Left renal pelvis (tissue), 4 donors: ENCODE measurements at regions not wholly inside any gene's neighbourhood (a gene's known extent, or its start where the extent isn't known, plus 50 kb on each side); places are given as distances from the start of the nearest gene placed in this dataset.
"Not testable (repeated sequence)": the region's sequence is repeated elsewhere in the genome, so short reads cannot be mapped to it uniquely, and the experiment has no call there.

Experiments used
- DNase-seq, 4 donors: peaks; one replicate each; pipeline ENCODE4 v3.0.0-alpha.2; 2013; ENCODE audit warnings: low read depth in 4 of 4, low spot score in 3 of 4

DNA sequence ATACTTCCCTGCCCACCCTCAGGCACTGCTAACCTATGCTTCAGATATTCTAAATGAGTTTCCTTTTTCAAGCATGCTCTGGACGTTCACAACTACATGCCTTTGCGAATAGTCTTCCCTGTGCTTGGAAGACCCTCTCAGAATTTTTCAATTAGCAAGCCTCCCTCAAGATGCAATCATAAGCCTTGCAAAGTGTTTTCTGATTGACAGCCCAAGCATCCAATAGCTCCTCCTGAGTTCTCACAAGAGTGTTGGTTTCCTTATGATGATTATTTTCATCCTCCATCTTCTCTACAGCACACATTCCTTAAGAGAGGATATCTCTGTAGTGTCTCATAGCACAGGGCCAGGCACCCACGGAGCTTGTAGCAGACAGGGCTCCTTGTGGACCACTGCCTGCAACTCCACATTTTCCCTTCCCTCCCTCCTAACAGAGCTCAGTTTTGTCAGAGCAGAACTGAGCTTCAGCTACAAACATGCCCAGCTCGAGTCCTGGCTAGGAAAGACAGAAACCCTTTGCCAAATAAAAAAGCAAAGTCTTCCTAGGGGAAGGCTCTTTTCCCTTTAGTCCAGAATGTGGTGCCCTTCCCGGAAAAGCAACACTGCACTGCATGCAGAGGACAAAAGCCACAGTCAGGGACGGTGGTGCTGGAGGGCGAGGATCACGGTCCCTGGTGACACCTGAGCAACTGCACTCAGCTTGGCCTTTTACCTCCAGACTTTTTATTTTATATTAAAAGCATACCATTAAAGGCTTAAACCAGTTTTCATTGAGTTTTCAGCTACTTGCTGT is 819.8 kb upstream of the ID2 start:
- DNase-seq, result no peak

DNA sequence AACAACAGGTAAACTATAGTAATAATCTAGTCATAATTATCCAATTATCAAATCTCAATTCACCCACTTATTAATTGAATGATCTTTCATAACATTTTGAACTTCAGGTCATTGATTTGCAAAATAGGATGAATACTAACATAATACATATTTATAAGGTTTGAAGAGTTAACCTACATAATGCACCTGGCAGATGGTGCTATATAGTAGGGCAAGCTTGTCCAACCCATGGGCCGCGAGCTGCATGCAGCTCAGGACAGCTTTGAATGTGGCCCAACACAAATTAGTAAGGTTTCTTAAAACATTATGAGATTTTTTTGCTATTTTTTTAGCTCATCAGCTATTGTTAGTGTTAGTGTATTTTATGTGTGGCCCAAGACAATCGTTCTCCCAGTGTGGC is 815.8 kb upstream of the ID2 start:
- DNase-seq, result no peak

DNA sequence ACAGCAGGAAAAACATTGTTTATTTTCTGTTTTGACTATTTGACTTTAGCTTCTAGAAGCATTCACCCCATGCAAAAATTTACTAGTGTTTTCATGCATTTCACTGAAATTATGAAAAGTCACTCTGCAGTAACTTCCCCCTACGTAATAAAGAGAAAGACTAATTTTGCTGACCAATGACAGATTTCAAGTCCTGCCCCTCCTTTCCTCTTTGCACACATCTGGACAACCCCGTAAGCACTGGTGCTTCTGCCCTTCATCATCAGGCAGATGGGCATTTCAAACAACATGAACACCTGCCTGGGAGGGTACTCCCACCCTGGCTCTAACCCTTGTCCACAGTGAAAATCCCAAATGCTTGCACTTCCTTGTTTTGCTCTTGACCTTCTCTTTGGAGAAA is 815.0 kb upstream of the ID2 start:
- DNase-seq, result no peak

DNA sequence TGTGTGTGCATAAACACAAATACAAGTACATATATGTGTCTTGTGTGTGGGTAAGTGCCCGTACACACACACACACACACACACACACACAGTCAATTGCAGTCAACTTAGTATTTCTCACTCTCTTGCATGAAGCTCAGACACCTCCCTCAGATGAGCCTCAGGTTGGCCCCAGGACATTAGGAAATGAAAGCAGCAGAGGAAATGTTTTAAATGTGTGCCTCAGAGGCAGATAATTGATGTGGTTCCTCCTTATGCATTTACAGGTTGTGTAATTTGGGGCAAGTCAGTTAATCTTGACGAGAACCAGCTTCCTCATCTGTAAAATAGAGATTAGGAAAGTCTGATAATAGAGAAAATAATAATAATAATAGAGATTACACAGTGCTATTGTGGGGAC is 814.0 kb upstream of the ID2 start:
- no peak for DNase-seq

DNA sequence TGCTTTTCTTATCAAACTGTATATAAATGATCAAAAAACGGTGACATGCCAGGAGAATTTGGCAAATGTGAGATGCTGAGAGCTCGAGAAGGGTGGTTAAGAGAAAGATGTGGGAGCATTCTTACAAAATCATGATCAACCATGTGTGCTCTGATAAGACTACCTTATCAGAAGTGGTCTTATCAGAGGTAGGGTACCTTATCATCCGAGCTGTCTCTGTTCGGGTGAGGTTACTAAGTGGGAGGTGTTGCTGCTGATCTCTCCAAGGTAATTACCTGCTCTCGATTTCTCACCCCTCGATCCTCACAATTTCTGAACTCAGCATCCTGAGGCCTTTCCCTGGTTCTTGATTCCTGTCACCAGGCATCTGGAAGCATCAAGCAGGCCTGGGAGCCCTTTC is 813.0 kb upstream of the ID2 start:
- no peak for DNase-seq

DNA sequence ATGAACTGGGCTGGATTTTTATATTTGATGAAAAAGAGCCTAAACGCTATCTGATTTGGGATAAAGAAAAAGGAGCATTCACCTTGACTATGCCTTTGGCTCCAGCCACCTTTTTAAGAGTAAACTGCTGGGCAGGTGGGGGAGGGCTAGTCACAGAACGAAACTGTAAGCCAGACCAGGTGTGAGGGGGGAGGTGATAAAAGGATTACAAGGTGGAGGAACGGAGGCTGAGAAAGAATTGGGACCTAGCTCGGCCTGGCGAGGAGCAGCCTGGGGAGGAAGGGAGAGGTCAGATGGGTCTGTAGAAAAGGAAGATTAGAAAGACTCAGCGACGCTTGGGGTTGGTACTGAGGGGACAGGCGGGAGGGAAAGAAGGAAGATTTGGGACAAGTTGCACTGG is 805.4 kb upstream of the ID2 start:
- DNase-seq, result not testable (repeated sequence)

DNA sequence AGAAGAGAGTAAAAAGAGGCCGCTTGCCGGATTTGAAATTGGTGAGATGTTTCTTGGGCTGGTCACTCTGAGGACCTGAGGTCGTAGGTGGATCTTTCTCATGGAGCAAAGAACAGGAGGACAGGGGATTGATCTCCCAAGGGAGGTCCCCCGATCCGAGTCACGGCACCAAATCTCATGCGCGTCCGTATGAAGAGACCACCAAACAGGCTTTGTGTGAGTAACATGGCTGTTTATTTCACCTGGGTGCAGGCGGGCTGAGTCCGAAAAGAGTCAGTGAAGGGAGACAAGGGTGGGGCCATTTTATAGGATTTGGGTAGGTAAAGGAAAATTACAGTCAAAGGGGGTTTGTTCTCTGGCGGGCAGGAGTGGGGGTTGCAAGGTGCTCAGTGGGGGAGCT is 803.6 kb upstream of the ID2 start:
- not testable (repeated sequence) for DNase-seq

DNA sequence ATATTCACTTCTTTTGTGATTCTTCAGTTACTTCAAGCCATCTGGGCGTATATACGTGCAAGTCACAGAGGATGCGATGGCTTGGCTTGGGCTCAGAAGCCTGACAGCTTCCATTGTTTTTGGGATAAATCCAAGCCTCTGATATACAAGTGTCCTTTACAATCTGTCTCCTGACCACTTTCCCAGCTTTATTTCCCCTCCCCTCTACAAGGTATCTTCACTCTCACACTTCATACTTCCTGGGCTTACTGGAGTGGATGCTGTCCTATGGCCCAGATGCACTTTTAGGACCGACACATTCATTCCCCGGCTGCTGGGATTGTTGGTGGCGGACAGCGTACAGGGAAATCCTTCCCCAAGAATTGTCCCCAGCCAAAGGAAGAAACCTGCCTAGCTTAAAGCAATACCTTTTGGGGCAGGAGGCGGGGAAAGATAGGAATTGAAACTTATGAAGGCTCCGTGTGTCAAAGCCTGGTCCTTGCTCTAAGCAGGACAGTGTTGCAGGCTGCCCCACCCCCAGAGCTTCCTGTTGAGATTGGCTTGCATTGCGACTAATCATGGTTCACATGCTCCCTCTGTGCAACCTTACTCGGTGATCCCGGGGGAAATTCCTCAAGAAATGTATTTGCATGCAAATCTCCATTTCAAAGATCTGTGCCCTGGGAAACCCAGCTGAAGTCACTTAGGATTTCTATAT is 802.9 kb upstream of the ID2 start:
- no peak for DNase-seq

DNA sequence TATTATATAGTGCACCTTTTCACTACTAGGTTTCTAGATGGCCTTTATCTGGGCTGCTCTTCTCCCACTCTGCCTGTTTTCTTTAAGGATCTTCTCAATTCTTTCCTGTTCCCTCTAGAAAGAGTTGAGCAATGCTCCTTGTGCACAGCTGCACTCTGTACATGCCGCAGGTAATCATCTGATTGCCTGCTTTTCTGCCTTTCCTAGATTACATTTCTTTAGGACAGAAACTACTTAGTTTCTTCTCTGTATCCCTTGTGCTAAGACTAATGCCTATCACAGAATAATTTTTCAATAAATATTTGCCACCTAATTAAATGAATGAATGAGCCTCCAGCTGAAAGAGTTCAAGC is 802.4 kb upstream of the ID2 start:
- no peak for DNase-seq

DNA sequence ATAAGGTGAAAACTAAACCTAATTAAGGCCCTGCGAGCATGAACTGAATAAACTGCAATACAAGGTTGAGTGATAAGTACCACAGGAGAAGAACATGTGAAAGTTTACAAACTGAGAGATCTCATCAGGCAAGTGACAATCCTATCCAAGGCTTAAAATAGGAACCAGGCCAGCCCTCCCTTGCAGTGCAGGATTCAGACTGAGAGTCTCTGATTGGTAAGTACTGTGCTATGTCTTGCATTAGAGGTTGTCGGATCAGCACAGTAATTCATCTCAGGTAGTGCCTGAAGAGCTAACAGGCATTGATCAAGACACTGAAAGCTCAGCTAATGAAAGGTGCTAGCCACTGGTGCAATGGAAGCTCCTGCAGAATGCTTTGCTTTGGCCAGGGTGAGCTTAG is 801.7 kb upstream of the ID2 start:
- no peak for DNase-seq

DNA sequence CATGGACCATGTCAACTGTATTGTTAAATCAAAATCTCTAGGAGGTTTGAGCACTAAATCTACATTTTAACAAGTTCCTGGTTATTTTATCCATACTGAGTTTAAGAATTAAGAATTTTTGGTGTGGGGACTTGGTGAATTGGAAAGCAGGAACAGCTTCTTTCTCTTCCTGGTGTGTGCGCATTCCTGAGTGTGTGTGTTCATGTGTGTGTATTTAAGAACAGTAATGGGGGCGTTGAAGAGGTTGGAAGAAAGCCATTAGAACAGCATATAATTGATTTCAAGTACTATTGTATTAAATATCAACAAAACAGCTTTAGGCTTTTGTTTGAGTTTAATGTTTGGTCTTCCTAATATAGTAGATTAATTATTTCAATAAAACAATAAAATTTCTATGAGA is 801.3 kb upstream of the ID2 start:
- no peak for DNase-seq

DNA sequence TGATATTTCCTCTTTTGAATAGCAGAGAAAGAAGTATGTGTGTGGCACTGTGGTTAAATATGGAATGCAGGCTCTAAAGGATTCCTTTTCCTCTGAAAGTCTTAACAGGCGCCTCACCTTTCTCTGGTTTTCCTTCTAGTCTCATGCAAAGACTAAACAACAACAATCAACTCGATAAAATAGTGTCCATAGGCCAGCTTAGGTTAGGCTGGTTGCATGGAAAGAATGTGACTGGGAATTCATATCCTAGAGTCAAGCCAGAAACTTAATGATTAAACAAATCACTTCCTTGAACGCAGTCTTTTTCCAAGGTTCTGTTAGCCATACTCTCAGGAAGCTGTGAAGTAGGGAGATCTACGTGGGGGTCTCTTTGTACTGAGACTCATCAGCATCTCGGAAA is 800.8 kb upstream of the ID2 start:
- no peak for DNase-seq

DNA sequence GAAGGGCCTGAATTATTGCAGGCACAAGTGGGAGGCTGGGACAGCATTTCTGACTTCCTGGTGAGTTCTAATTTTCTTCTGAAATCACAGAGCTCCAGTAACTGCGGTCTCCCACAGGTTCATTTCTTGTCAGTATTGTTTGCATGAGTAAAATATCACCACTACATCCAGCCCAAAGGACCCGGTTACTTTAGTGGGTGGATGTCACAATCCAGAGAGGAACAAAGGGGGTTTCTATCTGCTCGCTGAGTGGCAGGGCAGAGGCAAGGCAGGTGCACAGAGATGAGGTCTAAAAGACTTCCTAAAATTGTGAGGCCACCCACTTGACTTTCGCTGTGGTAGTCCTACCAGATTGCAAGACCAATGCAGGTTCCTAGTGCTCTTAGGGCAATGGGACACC is 800.4 kb upstream of the ID2 start:
- DNase-seq, result no peak

DNA sequence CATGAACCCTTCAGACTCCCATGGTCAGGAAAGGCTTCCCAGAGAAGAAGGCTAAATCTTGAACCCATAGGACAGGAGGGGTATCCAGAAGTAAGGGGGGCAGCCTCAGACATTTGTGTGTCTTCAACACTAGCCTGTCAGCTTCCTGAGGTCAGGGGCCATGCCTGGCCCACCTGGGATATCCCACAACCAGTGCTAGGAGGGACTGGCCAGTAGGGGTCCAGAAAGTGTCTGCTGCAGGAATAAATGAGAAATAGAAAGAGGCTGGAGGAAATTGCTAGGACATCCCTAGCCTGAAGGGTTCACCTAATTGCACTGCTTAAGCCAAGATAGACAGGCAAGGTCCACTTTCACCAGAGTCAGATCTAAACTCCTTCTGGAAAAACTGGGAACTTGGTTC is 799.6 kb upstream of the ID2 start:
- no peak for DNase-seq

DNA sequence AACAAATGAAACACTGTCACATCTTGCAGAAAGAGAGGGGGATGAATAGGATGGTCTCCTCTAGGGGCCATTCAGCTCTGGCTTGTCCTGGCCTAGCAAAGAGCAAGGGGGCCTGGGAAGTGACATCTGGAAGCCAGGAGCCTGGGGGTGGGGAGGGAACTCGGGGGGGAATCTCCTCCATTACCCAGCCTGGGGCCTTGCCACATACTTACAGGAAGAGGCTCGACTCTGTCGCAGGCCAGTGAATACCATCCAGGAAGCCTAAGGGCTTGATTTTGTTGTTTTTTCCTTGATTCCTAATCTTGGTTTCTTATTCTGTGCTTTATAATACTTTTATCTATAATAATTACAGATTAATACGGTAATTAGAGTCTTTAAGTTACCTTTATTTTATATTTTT is 797.5 kb upstream of the ID2 start:
- no peak for DNase-seq

DNA sequence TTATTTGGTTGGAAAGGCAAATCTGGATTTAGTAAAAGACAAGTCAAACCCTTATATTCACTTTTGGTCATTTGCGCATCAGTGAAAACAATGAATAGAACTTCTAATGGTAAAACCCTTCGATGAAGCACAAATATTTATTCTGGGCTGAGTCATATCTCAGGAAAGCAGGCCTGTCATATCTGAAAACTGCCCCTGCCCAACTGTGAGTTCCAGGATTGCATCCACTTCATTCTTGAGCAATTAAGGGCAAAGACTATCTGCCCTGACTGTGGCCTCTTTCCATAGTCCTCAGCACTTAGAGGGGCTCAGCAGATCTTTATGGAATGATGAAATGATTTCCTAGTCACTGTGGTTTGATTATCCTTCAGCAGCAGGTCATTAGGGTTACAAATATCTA is 795.2 kb upstream of the ID2 start:
- no peak for DNase-seq

DNA sequence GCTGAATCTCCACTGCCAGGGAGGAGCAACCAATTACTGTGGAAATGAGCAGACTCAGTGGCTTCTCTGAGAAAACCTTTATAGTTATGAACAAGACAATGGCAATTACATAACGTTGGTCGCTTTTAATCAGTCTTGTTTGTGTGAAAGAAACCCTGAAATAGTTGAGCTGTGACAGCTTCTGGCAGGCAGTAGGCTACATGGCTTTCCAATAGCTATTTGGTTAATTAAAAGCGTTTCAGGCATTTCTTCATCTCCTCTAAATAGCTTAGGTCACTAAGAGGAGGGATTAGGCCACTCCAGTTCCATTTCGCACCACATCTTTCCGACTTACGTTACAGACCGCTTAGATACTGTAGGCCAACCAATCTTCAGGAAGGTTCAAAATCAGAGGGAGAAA is 794.4 kb upstream of the ID2 start:
- no peak for DNase-seq

DNA sequence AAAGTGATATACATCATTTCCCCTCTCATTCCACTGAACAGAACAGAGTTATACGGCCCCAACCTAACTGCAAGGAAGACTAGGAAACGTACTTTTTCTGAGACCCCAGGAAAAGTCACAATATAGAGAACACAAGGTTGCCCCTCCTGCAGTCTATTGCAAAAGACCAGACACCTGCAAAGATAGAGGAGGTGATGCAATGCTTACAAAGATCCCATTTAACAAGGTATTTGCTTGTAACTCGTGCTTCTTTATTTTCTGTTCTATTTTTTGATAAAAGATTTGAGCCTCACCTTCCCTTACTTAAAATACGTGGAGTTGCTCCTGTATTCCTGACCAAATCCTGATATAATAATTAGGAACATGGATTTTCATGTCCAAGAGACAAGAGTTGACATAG is 793.0 kb upstream of the ID2 start:
- no peak for DNase-seq

DNA sequence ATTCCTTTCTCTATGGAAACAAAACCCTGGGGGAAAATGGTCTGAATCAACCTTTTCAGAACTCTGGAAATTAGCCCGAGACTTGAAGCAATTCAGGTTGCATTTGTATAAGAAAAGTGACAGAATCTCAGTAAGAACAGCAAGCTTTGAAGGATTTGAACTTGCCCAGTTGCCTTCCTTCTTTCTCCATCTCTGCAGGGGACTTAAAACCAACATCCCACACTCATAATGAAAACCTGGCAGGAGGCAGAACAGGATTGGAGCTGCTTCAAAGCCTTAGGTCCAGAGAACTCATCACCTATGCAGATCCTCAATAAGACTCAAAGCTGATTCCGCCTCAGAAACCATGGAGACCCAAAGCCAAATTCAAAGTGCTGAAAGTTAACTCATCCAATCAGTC is 790.5 kb upstream of the ID2 start:
- DNase-seq, result no peak

DNA sequence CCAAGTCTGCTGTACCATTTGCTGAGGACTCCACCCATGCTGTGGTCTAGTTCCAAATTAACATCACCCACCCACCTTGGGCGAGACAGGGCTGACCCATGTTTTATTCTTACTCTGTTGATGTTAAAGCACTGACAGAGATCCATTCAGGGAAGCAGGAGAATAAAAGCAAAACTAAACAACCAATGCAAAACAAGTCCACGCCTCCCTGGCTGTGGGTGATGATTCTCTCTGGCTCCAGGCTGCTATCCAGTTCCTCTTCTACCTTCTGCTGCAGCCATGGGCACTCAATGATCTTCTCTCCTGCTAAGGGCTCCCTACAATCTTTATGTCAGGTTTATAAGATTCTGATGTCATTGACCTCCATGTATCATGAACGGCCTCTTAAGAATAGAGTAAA is 786.6 kb upstream of the ID2 start:
- DNase-seq, result no peak

DNA sequence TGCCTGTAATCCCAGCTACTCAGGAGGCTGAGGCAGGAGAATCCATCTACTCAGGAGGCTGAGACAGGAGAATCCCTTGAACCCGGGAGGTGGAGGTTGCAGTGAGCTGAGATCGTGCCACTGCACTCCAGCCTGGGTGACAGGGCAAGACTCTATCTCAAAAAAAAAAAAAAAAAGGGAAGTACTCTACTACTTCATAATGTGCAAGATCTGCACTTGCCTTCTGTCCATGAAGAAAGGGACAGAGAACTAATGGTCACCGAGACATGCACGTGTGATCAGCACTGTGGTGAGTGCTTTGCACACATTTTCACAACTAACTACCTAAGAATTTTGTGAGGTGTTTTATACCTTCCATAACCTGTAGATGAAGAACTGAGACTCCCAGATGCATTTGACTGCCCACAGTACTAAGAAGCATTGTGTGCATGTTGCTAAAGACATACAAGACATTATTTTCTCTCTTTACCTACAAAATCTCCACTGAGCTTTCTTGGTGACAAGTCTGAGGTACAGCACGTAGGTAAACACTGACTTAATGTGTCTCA is 784.8 kb upstream of the ID2 start:
- no peak for DNase-seq

DNA sequence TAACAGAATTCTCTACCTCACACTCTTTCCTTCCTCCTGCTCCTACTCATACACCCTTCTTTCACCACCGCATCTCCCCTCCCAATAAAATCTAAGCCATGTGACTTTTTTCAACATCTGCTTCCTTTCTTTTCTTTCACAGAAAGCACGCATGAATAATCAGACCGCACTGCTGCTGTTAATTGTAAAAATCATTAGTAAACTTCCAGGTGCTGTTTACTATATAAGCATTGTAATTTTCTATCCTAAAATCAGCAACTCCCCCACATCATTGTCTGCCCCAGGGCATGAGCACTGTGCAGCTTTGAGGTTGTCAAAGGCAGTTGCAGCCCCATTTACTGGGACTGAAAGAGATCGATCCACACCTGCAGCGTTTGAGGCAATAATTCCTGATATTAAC is 782.6 kb upstream of the ID2 start:
- no peak for DNase-seq
